Transverse colon (tissue), 4 donors: ENCODE measurements at regions not wholly inside any gene's neighbourhood (a gene's known extent, or its start where the extent isn't known, plus 50 kb on each side); places are given as distances from the start of the nearest gene placed in this dataset.
A peak's percentile ranks its signal among the peaks of the same experiment; 100 is the strongest.

Experiments
- DNase-seq: peaks from one replicate; pipeline ENCODE4 v3.0.0-alpha.2; 2019
- H3K27ac ChIP-seq, 4 donors: fragments of 200-600 bp; sonication (generic); 2 replicates each; pipeline ENCODE4 v1.5.1; 2016 to 2018; ENCODE audit warnings: inconsistent platforms in 4 of 4
- H3K27me3 ChIP-seq: fragments of 200-600 bp; sonication (generic); 2 replicates; pipeline ENCODE4 v1.5.1; 2017; ENCODE audit warnings: inconsistent platforms
- H3K36me3 ChIP-seq, 4 donors: fragments of 200-600 bp; sonication (generic); 2 replicates each; pipeline ENCODE4 v1.5.1; 2017 to 2019; ENCODE audit warnings: inconsistent platforms in 4 of 4
- H3K4me1 ChIP-seq, 4 donors: fragments of 200-600 bp; sonication (generic); 2 replicates each; pipeline ENCODE4 v1.5.1; 2017 to 2020; ENCODE audit warnings: inconsistent platforms in 4 of 4
- H3K4me3 ChIP-seq, 4 donors: fragments of 200-600 bp; sonication (generic); 1 replicate in 1 of 4; 2 replicates in 3 of 4; pipeline versions ENCODE4 v1.5.1 to v1.6.1; 2017 to 2019; ENCODE audit warnings: inconsistent platforms in 4 of 4
- H3K9me3 ChIP-seq, 2 donors: fragments of 200-600 bp; sonication (generic); 2 replicates each; pipeline ENCODE4 v1.5.1; 2017 to 2019; ENCODE audit warnings: inconsistent platforms in 2 of 2
- CTCF ChIP-seq, 5 experiments: fragments of 200-600 bp in 3 of 5; fragments of 450-650 bp in 2 of 5; sonication (generic) in 3 of 5; IDR thresholded peaks; 1 replicate in 2 of 5; 2 replicates in 3 of 5; pipeline ENCODE4 v1.5.1; 2016 to 2017; ENCODE audit warnings: antibody characterized with exemption in 5 of 5, inconsistent platforms in 3 of 5, mild to moderate bottlenecking in 2 of 5, moderate library complexity in 1 of 5
- EP300 ChIP-seq: sonication (generic); formaldehyde crosslinking; IDR thresholded peaks from one replicate; pipeline ENCODE4 v1.6.1; 2017; ENCODE audit warnings: antibody characterized with exemption, low read depth
- POLR2A ChIP-seq: fragments of 450-650 bp; IDR thresholded peaks from one replicate; pipeline ENCODE4 v1.6.1; 2016; ENCODE audit warnings: antibody characterized with exemption, mild to moderate bottlenecking, moderate library complexity
- POLR2AphosphoS5 ChIP-seq, 3 donors: sonication (generic); formaldehyde crosslinking; IDR thresholded peaks; one replicate each; pipeline ENCODE4 v1.6.1; 2016; ENCODE audit warnings: antibody characterized with exemption in 3 of 3
- WGBS, 2 donors: methylation state at CpG; one replicate each; pipeline ENCODE4 v1.1.5; 2018; ENCODE audit warnings: low coverage in 1 of 2; 5-methylcytosine and 5-hydroxymethylcytosine counted together
- in situ Hi-C, 4 donors: fragments of 200-750 bp; cut with MboI; loops; one replicate each; pipeline versions ENCODE4 v1.15.0 to v1.15.1; 2017; ENCODE audit warnings: low sequenced_read_pairs in 3 of 4, low pct_ligation_motif_present in 1 of 4, low pct_unique_long_range_greater_than_20kb in 1 of 4
- intact Hi-C: fragments of 100-400 bp; cut with DNase I; formaldehyde crosslinking; loops from one replicate; pipeline ENCODE4 v1.15.1; 2023; ENCODE audit warnings: low total_unique reads

GRCh38 chr4:162502109-162502508 lies 338.3 kb upstream of the FSTL5 start:
- no peak for DNase-seq
- H3K4me1 ChIP-seq: no peaks in the 10 kb centered on the region
- intact Hi-C loops: no loop called here
- H3K27me3 ChIP-seq: no peaks in the 10 kb centered on the region
- H3K4me3 ChIP-seq: no peak overlapping the region
- H3K36me3 ChIP-seq: no peaks in the 10 kb centered on the region
- H3K27ac ChIP-seq: no peak overlapping the region
- TF ChIP-seq EP300 (no peak), POLR2A (no peak), POLR2AphosphoS5 (IDR thresholded peaks at IDR 0.05) (no peak), CTCF (IDR thresholded peaks at IDR 0.05) (no peak)
- in situ Hi-C loops: loop anchor here in 2 of 4 donors (10.0 to 25.0 kb wide), 3 partner anchors 533 to 835 kb away; partner anchors contain the start of genes NPY1R (in 1 of the 2) and NPY5R (in 1 of the 2)
- H3K9me3 ChIP-seq: no peaks in the 10 kb centered on the region

GRCh38 chr4:162499478-162499877 lies 335.7 kb upstream of the FSTL5 start:
- 63 to 83% methylated on average over 1 of the region's 1 CpG for WGBS, 2 donors
- no peaks in the 10 kb centered on the region for H3K4me1 ChIP-seq
- intact Hi-C loops (loop anchor here (5.0 kb wide), 1 partner anchor 833 kb away; the partner anchor contains the start of gene NPY1R), in situ Hi-C loops (loop anchor here in 1 of 4 donors (25.0 kb wide), 2 partner anchors 538 to 1038 kb away; no protein-coding TSS in a partner anchor)
- no peak overlapping the region for H3K27ac ChIP-seq
- no peaks in the 10 kb centered on the region for H3K9me3 ChIP-seq
- no peaks in the 10 kb centered on the region for H3K27me3 ChIP-seq
- no peak overlapping the region for H3K4me3 ChIP-seq
- DNase-seq: no peak
- no peaks in the 10 kb centered on the region for H3K36me3 ChIP-seq
- TF ChIP-seq POLR2AphosphoS5 (IDR thresholded peaks at IDR 0.05): no peak
- TF ChIP-seq CTCF (IDR thresholded peaks at IDR 0.05): peak in 2 of 5 experiments; percentile 13 to 19

- TF ChIP-seq POLR2A: no peak
- no peaks in the 10 kb centered on the region for H3K4me1 ChIP-seq
- H3K9me3 ChIP-seq: no peaks in the 10 kb centered on the region
- H3K36me3 ChIP-seq: no peaks in the 10 kb centered on the region
- in situ Hi-C loops (loop anchor here in 1 of 4 donors (25.0 kb wide), 2 partner anchors 539 to 1039 kb away; no protein-coding TSS in a partner anchor), intact Hi-C loops (loop anchor here (5.0 kb wide), 1 partner anchor 834 kb away; the partner anchor contains the start of gene NPY1R)
- H3K27ac ChIP-seq: no peak overlapping the region
- no peaks in the 10 kb centered on the region for H3K27me3 ChIP-seq
- 36 to 48% methylated on average over 2 of the region's 2 CpGs for WGBS, 2 donors
- DNase-seq: no peak
- H3K4me3 ChIP-seq: no peak overlapping the region
Observed at GRCh38 chr4:162498168-162498567, 334.4 kb upstream of the FSTL5 start.

- intact Hi-C loops (loop anchor here (5.0 kb wide), 1 partner anchor 835 kb away; the partner anchor contains the start of gene NPY1R), in situ Hi-C loops (loop anchor here in 1 of 4 donors (25.0 kb wide), 2 partner anchors 540 to 1040 kb away; no protein-coding TSS in a partner anchor)
- no peak overlapping the region for H3K27ac ChIP-seq
- H3K9me3 ChIP-seq: no peaks in the 10 kb centered on the region
- H3K36me3 ChIP-seq: no peaks in the 10 kb centered on the region
- TF ChIP-seq CTCF (IDR thresholded peaks at IDR 0.05): peak; percentile 78 to 84 (median 82)
- TF ChIP-seq POLR2AphosphoS5 (IDR thresholded peaks at IDR 0.05): no peak
- no peak for DNase-seq
- no peaks in the 10 kb centered on the region for H3K4me1 ChIP-seq
- H3K27me3 ChIP-seq: no peaks in the 10 kb centered on the region
- WGBS, 2 donors: 3% methylated on average over 5 of the region's 5 CpGs
- H3K4me3 ChIP-seq: no peak overlapping the region
Observed at GRCh38 chr4:162497564-162498167, 333.9 kb upstream of the FSTL5 start.
